SK-N-MC (cell line): ENCODE measurements at regions not wholly inside any gene's neighbourhood (a gene's known extent, or its start where the extent isn't known, plus 50 kb on each side); places are given as distances from the start of the nearest gene placed in this dataset.

ENCODE experiments used
- EZH2 ChIP-seq: fragments of 200-600 bp; sonication (generic); IDR thresholded peaks from one replicate; pipeline ENCODE4 v1.6.1; 2017; ENCODE audit warnings: antibody characterized with exemption
- FOXP2 ChIP-seq: optimal IDR thresholded peaks from 2 replicates; pipeline ENCODE3; 2011; ENCODE audit warnings: mild to moderate bottlenecking, moderate library complexity; ENCODE audit not compliant: insufficient read depth; ENCODE audit errors: extremely low read length, control extremely low read depth
- POLR2AphosphoS5 ChIP-seq: IDR thresholded peaks from 2 replicates; pipeline ENCODE4 v1.6.1; 2012; ENCODE audit warnings: mild to moderate bottlenecking, low read depth, low read length, borderline replicate concordance

GRCh38 chr18:67151366-67151765, 365.2 kb downstream of the DSEL start:
- TF ChIP-seq EZH2 (no peak), POLR2AphosphoS5 (no peak), FOXP2 (no peak)
